KMS-11 (cell line): ENCODE measurements at regions not wholly inside any gene's neighbourhood (a gene's known extent, or its start where the extent isn't known, plus 50 kb on each side); places are given as distances from the start of the nearest gene placed in this dataset.

Experiments
- H2AFZ ChIP-seq: fragments of 200-600 bp; sonication (generic); 2 replicates; pipeline ENCODE4 v1.6.1; 2016; ENCODE audit warnings: antibody characterized with exemption, mixed run types, low read depth
- H3K27ac ChIP-seq: fragments of 200-600 bp; sonication (generic); 2 replicates; pipeline ENCODE4 v1.6.1; 2016; ENCODE audit warnings: mild to moderate bottlenecking, mixed run types
- H3K27me3 ChIP-seq: fragments of 200-600 bp; sonication (generic); 2 replicates; pipeline ENCODE4 v1.6.1; 2017; ENCODE audit warnings: mild to moderate bottlenecking, low read depth, mixed run types, moderate library complexity; ENCODE audit not compliant: insufficient read depth
- H3K36me3 ChIP-seq: fragments of 200-600 bp; sonication (generic); 2 replicates; pipeline ENCODE4 v1.6.1; 2017; ENCODE audit warnings: mild to moderate bottlenecking, mixed run types; ENCODE audit not compliant: insufficient read depth
- H3K4me1 ChIP-seq: fragments of 200-600 bp; sonication (generic); 2 replicates; pipeline ENCODE4 v1.6.1; 2016; ENCODE audit warnings: mild to moderate bottlenecking, low read depth, mixed run types; ENCODE audit not compliant: poor library complexity, severe bottlenecking
- H3K4me2 ChIP-seq: fragments of 200-600 bp; sonication (generic); 2 replicates; pipeline ENCODE4 v1.7.0; 2016; ENCODE audit warnings: mild to moderate bottlenecking, mixed run types
- H3K4me3 ChIP-seq: fragments of 200-600 bp; sonication (generic); IDR thresholded peaks from 2 replicates; pipeline ENCODE4 v1.6.1; 2017; ENCODE audit warnings: low read depth, low read length, mixed read lengths; ENCODE audit not compliant: insufficient read depth
- H3K79me2 ChIP-seq: fragments of 200-600 bp; sonication (generic); 2 replicates; pipeline ENCODE4 v1.6.1; 2016; ENCODE audit warnings: low read depth, mixed run types; ENCODE audit not compliant: insufficient read depth
- H3K9ac ChIP-seq: fragments of 200-600 bp; sonication (generic); 2 replicates; pipeline ENCODE4 v1.6.1; 2016; ENCODE audit warnings: mild to moderate bottlenecking, mixed run types
- H4K20me1 ChIP-seq: fragments of 200-600 bp; sonication (generic); 2 replicates; pipeline ENCODE4 v1.6.1; 2016; ENCODE audit warnings: mild to moderate bottlenecking, mixed run types; ENCODE audit not compliant: insufficient read depth
- TF ChIP-seq, protein P1 (sequence below): fragments of 200-600 bp; sonication (generic); conservative IDR thresholded peaks from 2 replicates; pipeline ENCODE4 v1.6.1; 2017; ENCODE audit warnings: low read depth, mild to moderate bottlenecking, antibody characterized with exemption, low read length, moderate library complexity, mixed read lengths

- Histone ChIP-seq H2AFZ (no peak overlapping the region), H3K4me1 (no peaks in the 10 kb centered on the region), H3K36me3 (no peaks in the 10 kb centered on the region), H3K27me3 (no peaks in the 10 kb centered on the region), H3K27ac (no peak overlapping the region), H4K20me1 (no peaks in the 10 kb centered on the region), H3K4me3 (no peak overlapping the region), H3K9ac (no peak overlapping the region), H3K79me2 (no peaks in the 10 kb centered on the region), H3K4me2 (no peak overlapping the region)
- TF ChIP-seq, protein P1, sequence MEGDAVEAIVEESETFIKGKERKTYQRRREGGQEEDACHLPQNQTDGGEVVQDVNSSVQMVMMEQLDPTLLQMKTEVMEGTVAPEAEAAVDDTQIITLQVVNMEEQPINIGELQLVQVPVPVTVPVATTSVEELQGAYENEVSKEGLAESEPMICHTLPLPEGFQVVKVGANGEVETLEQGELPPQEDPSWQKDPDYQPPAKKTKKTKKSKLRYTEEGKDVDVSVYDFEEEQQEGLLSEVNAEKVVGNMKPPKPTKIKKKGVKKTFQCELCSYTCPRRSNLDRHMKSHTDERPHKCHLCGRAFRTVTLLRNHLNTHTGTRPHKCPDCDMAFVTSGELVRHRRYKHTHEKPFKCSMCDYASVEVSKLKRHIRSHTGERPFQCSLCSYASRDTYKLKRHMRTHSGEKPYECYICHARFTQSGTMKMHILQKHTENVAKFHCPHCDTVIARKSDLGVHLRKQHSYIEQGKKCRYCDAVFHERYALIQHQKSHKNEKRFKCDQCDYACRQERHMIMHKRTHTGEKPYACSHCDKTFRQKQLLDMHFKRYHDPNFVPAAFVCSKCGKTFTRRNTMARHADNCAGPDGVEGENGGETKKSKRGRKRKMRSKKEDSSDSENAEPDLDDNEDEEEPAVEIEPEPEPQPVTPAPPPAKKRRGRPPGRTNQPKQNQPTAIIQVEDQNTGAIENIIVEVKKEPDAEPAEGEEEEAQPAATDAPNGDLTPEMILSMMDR = peak; percentile 75
Observed at GRCh38 chr18:1585881-1586488, 681.3 kb downstream of the ADCYAP1 start.

DNA sequence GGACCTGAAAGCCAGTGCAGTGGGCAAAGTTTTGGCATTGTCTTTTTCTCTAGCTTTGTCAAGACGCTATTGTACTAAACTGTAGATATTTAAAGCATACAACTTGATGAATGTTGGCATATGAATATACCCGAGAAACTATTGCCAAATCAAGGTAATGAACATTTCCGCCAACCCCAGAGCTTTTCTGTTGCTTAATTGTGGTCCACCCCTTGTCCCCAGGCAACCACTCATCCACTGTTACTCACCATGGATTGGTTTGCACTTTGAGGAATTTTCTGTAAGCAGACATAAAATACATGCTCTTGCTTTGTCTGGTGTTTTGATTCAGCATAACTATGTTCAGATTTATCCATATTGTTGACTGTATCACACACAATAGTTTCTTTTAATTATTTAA lies 688.4 kb downstream of the ADCYAP1 start:
- H3K9ac ChIP-seq = no peak overlapping the region
- TF ChIP-seq, protein P1 = no peak

GRCh38 chr18:1595195-1595594 lies 690.5 kb downstream of the ADCYAP1 start:
- TF ChIP-seq, protein P1 = no peak
- Histone ChIP-seq H3K36me3 (no peaks in the 10 kb centered on the region), H3K9ac (no peak overlapping the region), H4K20me1 (no peaks in the 10 kb centered on the region), H3K27ac (no peak overlapping the region), H3K4me1 (peaks cover 13% of the 10 kb centered on the region), H2AFZ (0 out of 2 replicates have a peak overlapping the region, but pooled peaks have one; percentile 16), H3K4me2 (peak overlapping the region; percentile 8; the same call in 1 of the 2 replicates), H3K79me2 (no peaks in the 10 kb centered on the region), H3K4me3 (no peak overlapping the region), H3K27me3 (no peaks in the 10 kb centered on the region)

More for the DNA sequence above, 688.4 kb downstream of the ADCYAP1 start:
- Histone ChIP-seq H3K4me2 (no peak overlapping the region), H2AFZ (no peak overlapping the region), H4K20me1 (no peaks in the 10 kb centered on the region), H3K4me3 (no peak overlapping the region), H3K27ac (no peak overlapping the region), H3K36me3 (no peaks in the 10 kb centered on the region), H3K79me2 (no peaks in the 10 kb centered on the region), H3K27me3 (no peaks in the 10 kb centered on the region), H3K4me1 (peaks cover 13% of the 10 kb centered on the region)

DNA sequence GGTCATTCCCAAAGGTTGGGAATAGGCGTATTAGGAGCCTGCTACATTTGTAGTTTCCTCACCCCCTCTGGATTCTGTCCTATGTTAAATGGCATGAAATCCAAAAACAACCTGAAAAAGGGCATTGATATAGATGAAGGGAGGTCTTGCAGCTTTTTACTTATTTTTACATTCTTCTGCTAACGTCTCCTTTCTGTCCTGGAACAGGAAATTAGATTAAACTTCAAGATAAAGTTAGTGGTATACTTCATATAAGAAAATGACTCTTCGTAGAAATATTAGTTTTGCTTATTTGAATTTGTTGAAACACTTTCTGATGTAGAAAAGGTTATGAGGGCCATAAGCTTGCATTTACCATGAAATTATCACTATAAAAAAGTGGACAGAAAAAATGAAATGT lies 694.5 kb downstream of the ADCYAP1 start:
- Histone ChIP-seq H2AFZ (no peak overlapping the region), H3K27ac (no peak overlapping the region), H3K27me3 (no peaks in the 10 kb centered on the region), H3K9ac (no peak overlapping the region), H3K4me1 (peaks cover 13% of the 10 kb centered on the region), H3K4me3 (no peak overlapping the region), H3K4me2 (no peak overlapping the region), H3K36me3 (no peaks in the 10 kb centered on the region), H3K79me2 (no peaks in the 10 kb centered on the region), H4K20me1 (no peaks in the 10 kb centered on the region)
- TF ChIP-seq, protein P1 = no peak
